ENCODE measurements at regions not wholly inside any gene's neighbourhood (a gene's known extent, or its start where the extent isn't known, plus 50 kb on each side); places are given as distances from the start of the nearest gene placed in this dataset.

- Histone ChIP-seq H3K4me2 (ENCODE audit: insufficient read depth, insufficient read length, low read length) (no peak overlapping the region), H3K23ac (ENCODE audit: insufficient read length, low read depth, low read length) (no peak overlapping the region), H3K14ac (ENCODE audit: insufficient read depth, low read length) (no peak overlapping the region), H3K79me2 (ENCODE audit: insufficient read depth, low read length) (no peaks in the 10 kb centered on the region), H2AFZ (ENCODE audit: low read length) (no peak overlapping the region), H2BK20ac (ENCODE audit: low read depth, low read length, poor library complexity, severe bottlenecking) (no peak overlapping the region), H2BK15ac (ENCODE audit: low read depth, low read length) (no peak overlapping the region), H3K56ac (ENCODE audit: insufficient read length, low read depth, low read length) (no peak overlapping the region), H3K79me1 (ENCODE audit: insufficient read depth, low read depth, low read length, poor library complexity, severe bottlenecking) (no peaks in the 10 kb centered on the region), H3K23me2 (ENCODE audit: insufficient read length, low read depth, low read length, poor library complexity, severe bottlenecking) (no peaks in the 10 kb centered on the region), H3K18ac (ENCODE audit: insufficient read length, low read depth, low read length) (no peak overlapping the region), H4K91ac (ENCODE audit: insufficient read length, low read depth, low read length) (no peak overlapping the region), H3K27me3 (ENCODE audit: insufficient read depth, low read length) (no peaks in the 10 kb centered on the region), H3K9ac (ENCODE audit: extremely low read depth, insufficient read length, low read length) (no peak overlapping the region), H2BK5ac (ENCODE audit: insufficient read length, low read length) (no peak overlapping the region), H4K5ac (ENCODE audit: insufficient read length, low read depth, low read length) (no peak overlapping the region), H3K27ac (ENCODE audit: insufficient read length, low read depth, low read length) (no peak overlapping the region), H3K4ac (ENCODE audit: low read depth, low read length) (no peak overlapping the region), H2BK12ac (ENCODE audit: insufficient read length, low read depth, low read length) (no peak overlapping the region), H2BK120ac (ENCODE audit: low read depth, low read length, poor library complexity, severe bottlenecking) (no peak overlapping the region), H4K20me1 (ENCODE audit: control insufficient read depth, insufficient read depth, insufficient read length) (no peaks in the 10 kb centered on the region), H4K8ac (replicated peaks; ENCODE audit: insufficient read length, low read depth, low read length) (no peak overlapping the region), H2AK5ac (ENCODE audit: insufficient read length, low read length) (no peak overlapping the region), H3T11ph (ENCODE audit: low read length) (no peak overlapping the region), H3K4me1 (ENCODE audit: insufficient read depth, low read length) (no peaks in the 10 kb centered on the region), H3K9me3 (ENCODE audit: control insufficient read depth, low read depth, low read length) (no peaks in the 10 kb centered on the region)
- no peak for TF ChIP-seq CTCF (conservative IDR thresholded peaks at IDR 0.05)
- peaks cover 10 to 14% of the 10 kb centered on the region in 2 experiments for H3K4me1 Mint-ChIP-seq
- no CpG with 5 or more reads among the region's 3 CpGs for WGBS (ENCODE audit: extremely low coverage, insufficient read length, low lambda C conversion rate)
- no peak for DNase-seq
- H3K4me3 Mint-ChIP-seq: no peak overlapping the region
- H3K9me3 Mint-ChIP-seq: peaks cover 5 to 6% of the 10 kb centered on the region in 2 experiments; a peak in 4 of 5 replicates
- peaks cover 6% of the 10 kb centered on the region for H3K27me3 Mint-ChIP-seq (ENCODE audit: low read depth)
- no peak overlapping the region for H3K27ac Mint-ChIP-seq
- H3K36me3 Mint-ChIP-seq (ENCODE audit: insufficient read depth in 1 of 3, low read depth in 3 of 3): peaks cover 0 to 7% (median 5%) of the 10 kb centered on the region in 3 experiments; a peak in 6 of 7 replicates
These were observed 175.9 kb upstream of the KCND3 start for GRCh38 chr1:112165375-112165774.

Data from H9 (cell line).